HEK293T (cell line): ENCODE measurements at regions not wholly inside any gene's neighbourhood (a gene's known extent, or its start where the extent isn't known, plus 50 kb on each side); places are given as distances from the start of the nearest gene placed in this dataset.

Experiments
- CTCF ChIA-PET: fragments of 350-600 bp; formaldehyde crosslinking; extraction: SDS; loops from one replicate; lab custom pipeline; 2021; ENCODE audit warnings: antibody characterized with exemption, inconsistent platforms; lab: Yijun Ruan, JAX
- POLR2A ChIA-PET: fragments of 350-600 bp; formaldehyde crosslinking; extraction: SDS; loops from one replicate; lab custom pipeline; 2020; ENCODE audit warnings: antibody characterized with exemption, inconsistent platforms; lab: Yijun Ruan, JAX
- DNase-seq: peaks from one replicate; pipeline ENCODE4 v3.0.0; 2012; ENCODE audit warnings: mixed read lengths; ENCODE audit errors: extremely low spot score
- ARNT ChIP-seq: fragments of 450-650 bp; IDR thresholded peaks from 2 replicates; pipeline ENCODE4 v1.6.1; 2017; ENCODE audit warnings: mild to moderate bottlenecking
- BHLHE40 ChIP-seq: fragments of 450-650 bp; IDR thresholded peaks from 2 replicates; pipeline ENCODE4 v1.6.1; 2016; ENCODE audit warnings: mild to moderate bottlenecking, moderate library complexity, borderline replicate concordance
- CTBP1 ChIP-seq: fragments of 450-650 bp; IDR thresholded peaks from 2 replicates; pipeline ENCODE4 v1.6.1; 2016; ENCODE audit warnings: borderline replicate concordance
- ELF4 ChIP-seq: fragments of 450-650 bp; IDR thresholded peaks from 2 replicates; pipeline ENCODE4 v1.6.1; 2017; ENCODE audit warnings: antibody characterized with exemption
- FOXA1 ChIP-seq: fragments of 450-650 bp; IDR thresholded peaks from 2 replicates; pipeline ENCODE4 v1.6.1; 2016; ENCODE audit warnings: mild to moderate bottlenecking
- FOXK2 ChIP-seq: fragments of 450-650 bp; IDR thresholded peaks from 2 replicates; pipeline ENCODE4 v1.6.1; 2016; ENCODE audit warnings: mild to moderate bottlenecking
- FOXM1 ChIP-seq: fragments of 450-650 bp; IDR thresholded peaks from 2 replicates; pipeline ENCODE4 v1.6.1; 2017; ENCODE audit warnings: mild to moderate bottlenecking, borderline replicate concordance
- HDGF ChIP-seq: fragments of 450-650 bp; IDR thresholded peaks from 2 replicates; pipeline ENCODE4 v1.6.1; 2017; ENCODE audit warnings: antibody characterized with exemption, borderline replicate concordance
- L3MBTL2 ChIP-seq: fragments of 450-650 bp; conservative IDR thresholded peaks from 2 replicates; pipeline ENCODE4 v1.6.1; 2016; ENCODE audit warnings: mild to moderate bottlenecking
- LEF1 ChIP-seq: fragments of 450-650 bp; IDR thresholded peaks from 2 replicates; pipeline ENCODE4 v1.6.1; 2017; ENCODE audit warnings: mild to moderate bottlenecking, borderline replicate concordance
- NFRKB ChIP-seq: fragments of 450-650 bp; IDR thresholded peaks from 2 replicates; pipeline ENCODE4 v1.6.1; 2016; ENCODE audit warnings: mild to moderate bottlenecking, moderate library complexity
- PKNOX1 ChIP-seq: fragments of 450-650 bp; IDR thresholded peaks from 2 replicates; pipeline ENCODE4 v1.6.1; 2016
- SP1 ChIP-seq: fragments of 450-650 bp; IDR thresholded peaks from 2 replicates; pipeline ENCODE4 v1.6.1; 2017
- SUZ12 ChIP-seq: fragments of 450-650 bp; IDR thresholded peaks from 2 replicates; pipeline ENCODE4 v1.6.1; 2016; ENCODE audit warnings: mild to moderate bottlenecking
- TARDBP ChIP-seq: fragments of 450-650 bp; IDR thresholded peaks from 2 replicates; pipeline ENCODE4 v1.6.1; 2016
- ZNF384 ChIP-seq: fragments of 450-650 bp; IDR thresholded peaks from 2 replicates; pipeline ENCODE4 v1.6.1; 2016

- ChIA-PET CTCF (no interaction called here), POLR2A (no interaction called here)
- TF ChIP-seq ZNF384 (no peak), ARNT (no peak), FOXA1 (no peak), ELF4 (no peak), SUZ12 (no peak), HDGF (no peak), TARDBP (no peak), SP1 (no peak), PKNOX1 (no peak), CTBP1 (no peak), FOXM1 (no peak)
- DNase-seq: no peak
Measured at GRCh38 chr9:118785456-118785855, 583.8 kb downstream of the BRINP1 start.

GRCh38 chr9:118786877-118787276 lies 582.4 kb downstream of the BRINP1 start:
- DNase-seq: no peak
- ChIA-PET POLR2A (no interaction called here), CTCF (no interaction called here)
- TF ChIP-seq ELF4: no peak
- TF ChIP-seq HDGF: no peak
- TF ChIP-seq TARDBP: no peak
- TF ChIP-seq SP1: no peak
- TF ChIP-seq LEF1: no peak
- no peak for TF ChIP-seq L3MBTL2
- TF ChIP-seq CTBP1: no peak
- TF ChIP-seq PKNOX1: no peak
- TF ChIP-seq BHLHE40: no peak
- no peak for TF ChIP-seq FOXK2
- TF ChIP-seq ARNT: no peak
- no peak for TF ChIP-seq ZNF384
- TF ChIP-seq FOXM1: no peak
- TF ChIP-seq FOXA1: no peak
- no peak for TF ChIP-seq NFRKB
- TF ChIP-seq SUZ12: no peak

- DNase-seq: no peak
- TF ChIP-seq PKNOX1 (no peak), HDGF (no peak), SUZ12 (no peak), LEF1 (no peak), FOXK2 (no peak), CTBP1 (no peak), NFRKB (no peak), BHLHE40 (no peak), ELF4 (no peak), FOXM1 (no peak), SP1 (no peak), ZNF384 (no peak), TARDBP (no peak), FOXA1 (no peak), ARNT (no peak), L3MBTL2 (no peak)
- POLR2A ChIA-PET: no interaction called here
- CTCF ChIA-PET: no interaction called here
Measured at GRCh38 chr9:118809160-118809625, 560.0 kb downstream of the BRINP1 start.

- TF ChIP-seq CTBP1 (no peak), ARNT (no peak), FOXM1 (no peak), ELF4 (no peak), FOXK2 (no peak), ZNF384 (no peak), PKNOX1 (no peak)
- ChIA-PET POLR2A (no interaction called here), CTCF (no interaction called here)
- DNase-seq: no peak
Measured at GRCh38 chr9:118829334-118829733, 539.9 kb downstream of the BRINP1 start.

- no peak for TF ChIP-seq NFRKB
- no peak for TF ChIP-seq LEF1
- no peak for TF ChIP-seq CTBP1
- no peak for TF ChIP-seq SUZ12
- TF ChIP-seq ZNF384: no peak
- no peak for TF ChIP-seq ARNT
- no peak for TF ChIP-seq BHLHE40
- no peak for TF ChIP-seq TARDBP
- TF ChIP-seq PKNOX1: no peak
- DNase-seq: no peak
- POLR2A ChIA-PET: no interaction called here
- CTCF ChIA-PET: no interaction called here
Measured at GRCh38 chr9:118832371-118832770, 536.9 kb downstream of the BRINP1 start.
